Astrocyte of the spinal cord (primary cell): ENCODE measurements at regions not wholly inside any gene's neighbourhood (a gene's known extent, or its start where the extent isn't known, plus 50 kb on each side); places are given as distances from the start of the nearest gene placed in this dataset.
A peak's percentile ranks its signal among the peaks of the same experiment; 100 is the strongest.
"Not testable (repeated sequence)": the region's sequence is repeated elsewhere in the genome, so short reads cannot be mapped to it uniquely, and the experiment has no call there.

Experiments used
- DNase-seq: peaks from one replicate; pipeline ENCODE4 v3.0.0; 2011; ENCODE audit warnings: low read depth, low spot score
- H3K4me3 ChIP-seq: 2 replicates; pipeline ENCODE4 v1.5.1; 2011; ENCODE audit warnings: low read depth, mild to moderate bottlenecking, low read length, moderate library complexity
- CTCF ChIP-seq: IDR thresholded peaks from 2 replicates; pipeline ENCODE4 v1.5.1; 2012; ENCODE audit warnings: low read depth, mild to moderate bottlenecking, low read length, inconsistent platforms
- in situ Hi-C: cut with HindIII; loops from 2 replicates; pipeline ENCODE4 v1.10.0; 2017; ENCODE audit warnings: low sequenced_read_pairs

DNA sequence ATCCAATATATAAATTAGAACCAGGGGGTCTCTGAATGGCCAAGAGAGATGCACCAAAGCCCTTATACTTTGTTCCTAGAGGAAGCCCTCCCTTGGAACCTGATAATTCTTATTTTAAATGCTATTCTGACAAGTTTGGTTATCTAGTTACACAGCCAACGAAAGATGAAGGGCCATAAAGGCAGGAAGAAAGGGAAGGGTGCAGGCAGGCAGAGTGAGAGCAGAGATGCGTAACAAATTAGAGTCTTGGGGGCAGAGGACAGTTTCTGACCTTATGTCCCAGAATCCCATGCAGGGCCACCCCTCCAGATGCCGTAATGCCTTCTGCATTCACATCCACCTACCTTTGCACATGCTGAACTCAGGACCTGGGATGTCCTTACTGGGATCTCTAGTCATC is 344.6 kb upstream of the ARID1B start:
- no peak overlapping the region for H3K4me3 ChIP-seq
- no peak for DNase-seq
- no peak for TF ChIP-seq CTCF
- in situ Hi-C loops: no loop called here

GRCh38 chr6:156430386-156430785 is 346.8 kb upstream of the ARID1B start:
- in situ Hi-C loops: no loop called here
- no peak overlapping the region for H3K4me3 ChIP-seq
- no peak for DNase-seq
- no peak for TF ChIP-seq CTCF

DNA sequence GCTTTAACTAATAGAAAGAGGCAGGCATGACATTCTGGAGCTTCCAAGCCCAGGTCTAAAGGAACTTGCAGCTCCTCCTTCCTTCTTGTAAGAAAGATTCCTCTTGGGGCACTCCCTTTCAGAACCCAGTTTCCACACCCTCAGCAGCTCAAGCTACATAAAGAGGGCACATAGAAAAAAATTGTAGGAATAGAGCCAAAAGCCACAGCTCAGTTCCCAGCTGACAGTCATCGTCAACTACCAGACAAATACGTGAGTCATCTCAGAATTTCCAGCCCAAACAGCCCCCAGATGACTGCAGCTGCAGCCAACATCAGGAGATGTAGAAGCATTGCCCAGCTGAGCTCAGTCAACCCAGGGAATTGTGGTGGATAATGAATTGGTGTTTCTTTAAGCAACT is 349.8 kb upstream of the ARID1B start:
- no peak for TF ChIP-seq CTCF
- H3K4me3 ChIP-seq: no peak overlapping the region
- in situ Hi-C loops: no loop called here
- peak; percentile 98 for DNase-seq

- in situ Hi-C loops: no loop called here
- peak; percentile 98 for DNase-seq
- no peak for TF ChIP-seq CTCF
- no peak overlapping the region for H3K4me3 ChIP-seq
Measured at GRCh38 chr6:156425359-156426020, 351.7 kb upstream of the ARID1B start.

GRCh38 chr6:156423829-156424228 is 353.3 kb upstream of the ARID1B start:
- in situ Hi-C loops: no loop called here
- H3K4me3 ChIP-seq: no peak overlapping the region
- no peak for TF ChIP-seq CTCF
- no peak for DNase-seq

DNA sequence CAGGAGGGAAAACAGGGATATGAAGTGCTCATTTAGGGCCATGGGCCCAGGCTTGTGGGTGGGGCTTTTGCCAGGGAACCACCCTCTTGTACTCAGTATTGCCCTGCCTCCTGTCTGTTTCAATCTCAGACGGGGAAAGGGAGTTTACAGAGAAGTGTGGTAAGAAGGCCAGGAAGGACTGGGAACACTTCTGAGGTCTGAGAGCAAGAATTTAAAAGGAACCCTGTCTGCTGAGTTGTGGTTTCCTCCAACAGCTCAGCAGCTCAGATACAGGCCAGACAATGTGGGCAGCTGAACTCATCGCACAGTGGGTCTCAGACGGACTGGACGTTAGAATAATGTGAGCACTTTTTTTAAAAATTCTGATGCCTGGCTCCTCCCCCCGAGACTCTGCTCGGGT is 354.1 kb upstream of the ARID1B start:
- in situ Hi-C loops: no loop called here
- DNase-seq: peak; percentile 77
- TF ChIP-seq CTCF: no peak
- H3K4me3 ChIP-seq: no peak overlapping the region

GRCh38 chr6:156421933-156422332 is 355.2 kb upstream of the ARID1B start:
- TF ChIP-seq CTCF: no peak
- no peak for DNase-seq
- no peak overlapping the region for H3K4me3 ChIP-seq
- in situ Hi-C loops: no loop called here

DNA sequence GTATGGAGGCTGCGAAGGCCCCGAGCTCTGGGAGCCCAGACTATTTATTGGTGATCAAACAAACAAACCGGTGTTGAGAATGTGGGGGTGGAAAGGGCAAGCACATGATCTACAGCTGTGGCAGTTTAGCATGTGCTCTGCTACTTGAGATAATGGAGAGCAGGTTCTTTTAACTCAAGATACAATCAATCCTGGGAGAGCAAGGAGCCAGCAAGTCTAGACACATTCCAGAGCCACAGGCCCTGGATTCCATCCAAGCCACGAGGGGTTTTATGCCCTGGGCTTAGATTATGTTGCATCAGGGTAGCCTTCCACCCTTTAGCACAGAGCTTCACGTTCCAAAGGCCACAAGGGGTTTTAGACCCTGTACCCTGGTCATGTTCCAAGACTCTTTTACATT is 355.9 kb upstream of the ARID1B start:
- peak; percentile 41 for DNase-seq
- in situ Hi-C loops, H3K4me3 ChIP-seq: not testable (repeated sequence)
